SK-N-SH (cell line): ENCODE measurements at regions not wholly inside any gene's neighbourhood (a gene's known extent, or its start where the extent isn't known, plus 50 kb on each side); places are given as distances from the start of the nearest gene placed in this dataset.

ENCODE experiments used
- CTCF ChIA-PET: fragments of 300-600, 350-600 bp; formaldehyde crosslinking; extraction: SDS; loops from one replicate; lab custom pipeline; 2021; lab: Yijun Ruan, JAX
- POLR2A ChIA-PET: fragments of 350-600 bp; sonication (Branson Sonifier 250); formaldehyde crosslinking; extraction: SDS; loops from one replicate; lab custom pipeline; 2020; ENCODE audit warnings: antibody characterized with exemption, inconsistent platforms; lab: Yijun Ruan, JAX
- DNase-seq: peaks from one replicate; pipeline ENCODE4 v3.0.0; 2012
- H2AFZ ChIP-seq: fragments of 200-600 bp; sonication (generic); 2 replicates; pipeline ENCODE4 v1.8.1; 2016; ENCODE audit warnings: antibody characterized with exemption, mild to moderate bottlenecking, low read depth
- H3F3A ChIP-seq: fragments of 200-600 bp; sonication (generic); replicated peaks from 2 replicates; pipeline ENCODE3; 2016; ENCODE audit warnings: antibody characterized with exemption, mild to moderate bottlenecking; ENCODE audit not compliant: insufficient read depth
- H3K27ac ChIP-seq, 2 experiments: fragments of 200-500 bp in 1 of 2; fragments of 200-600 bp in 1 of 2; sonication (Bioruptor generic) in 1 of 2; sonication (generic), shearing (Covaris generic) in 1 of 2; 2 replicates each; pipeline versions ENCODE4 v1.5.1 to v1.6.1; 2014 to 2016; ENCODE audit warnings: low read depth in 2 of 2, inconsistent platforms in 1 of 2, low read length in 1 of 2, mild to moderate bottlenecking in 1 of 2, mixed read lengths in 1 of 2
- H3K27me3 ChIP-seq: fragments of 200-600 bp; sonication (generic), shearing (Covaris generic); 2 replicates; pipeline ENCODE4 v1.6.1; 2016; ENCODE audit warnings: mixed run types; ENCODE audit not compliant: insufficient read depth
- H3K36me3 ChIP-seq, 2 experiments: fragments of 200-500 bp in 1 of 2; fragments of 200-600 bp in 1 of 2; sonication (Bioruptor generic) in 1 of 2; sonication (generic) in 1 of 2; replicated peaks in 1 of 2; 2 replicates each; pipeline versions ENCODE3 to v1.5.1; 2014 to 2016; ENCODE audit warnings: low read length in 1 of 2, mild to moderate bottlenecking in 1 of 2; ENCODE audit not compliant: insufficient read depth in 2 of 2, control insufficient read depth in 1 of 2
- H3K4me1 ChIP-seq, 2 experiments: fragments of 200-500 bp in 1 of 2; fragments of 200-600 bp in 1 of 2; sonication (Bioruptor generic) in 1 of 2; sonication (generic), shearing (Covaris generic) in 1 of 2; 2 replicates each; pipeline versions ENCODE4 v1.5.1 to v1.6.1; 2014 to 2016; ENCODE audit warnings: low read depth in 1 of 2, low read length in 1 of 2, mixed run types in 1 of 2; ENCODE audit not compliant: insufficient read depth in 2 of 2, control insufficient read depth in 1 of 2
- H3K4me2 ChIP-seq: fragments of 200-600 bp; sonication (generic), shearing (Covaris generic); 2 replicates; pipeline ENCODE4 v1.6.1; 2017; ENCODE audit warnings: mixed run types
- H3K4me3 ChIP-seq, 2 experiments: fragments of 200-500 bp in 1 of 2; fragments of 200-600 bp in 1 of 2; sonication (Bioruptor generic) in 1 of 2; sonication (generic), shearing (Covaris generic) in 1 of 2; 2 replicates each; pipeline versions ENCODE4 v1.5.1 to v1.8.1; 2014 to 2016; ENCODE audit warnings: low read depth in 2 of 2, inconsistent platforms in 1 of 2, low read length in 1 of 2, mild to moderate bottlenecking in 1 of 2, mixed read lengths in 1 of 2, moderate library complexity in 1 of 2
- H3K79me2 ChIP-seq: fragments of 200-600 bp; sonication (generic); 2 replicates; pipeline ENCODE4 v1.8.1; 2017; ENCODE audit warnings: mild to moderate bottlenecking; ENCODE audit not compliant: insufficient read depth
- H3K9ac ChIP-seq: fragments of 200-600 bp; sonication (generic); 2 replicates; pipeline ENCODE4 v1.6.1; 2017; ENCODE audit warnings: mixed run types
- H3K9me2 ChIP-seq: fragments of 200-600 bp; sonication (generic); 2 replicates; pipeline ENCODE4 v1.6.1; 2017; ENCODE audit warnings: mixed run types
- H3K9me3 ChIP-seq: fragments of 200-600 bp; sonication (generic); 2 replicates; pipeline ENCODE4 v1.6.1; 2017; ENCODE audit warnings: mixed run types, mild to moderate bottlenecking, moderate library complexity
- H4K20me1 ChIP-seq: fragments of 200-600 bp; sonication (generic); 2 replicates; pipeline ENCODE4 v1.6.1; 2017; ENCODE audit warnings: mild to moderate bottlenecking, mixed run types; ENCODE audit not compliant: insufficient read depth
- CHD2 ChIP-seq: fragments of 150-350 bp; IDR thresholded peaks from 2 replicates; pipeline ENCODE4 v1.6.1; 2018; ENCODE audit warnings: low read length; ENCODE audit not compliant: partially characterized antibody
- EZH2phosphoT487 ChIP-seq: fragments of 200-600 bp; sonication (generic); IDR thresholded peaks from 2 replicates; pipeline ENCODE4 v1.6.1; 2017; ENCODE audit warnings: low read depth, mixed run types, mild to moderate bottlenecking, antibody characterized with exemption, moderate library complexity, borderline replicate concordance
- FOXJ3 ChIP-seq: sonication (generic); formaldehyde crosslinking; IDR thresholded peaks from 2 replicates; pipeline ENCODE4 v1.5.1; 2020; ENCODE audit warnings: mild to moderate bottlenecking, missing genetic modification reagents
- FOXM1 ChIP-seq: IDR thresholded peaks from 2 replicates; pipeline ENCODE4 v1.4.0; 2012; ENCODE audit warnings: low read depth, mild to moderate bottlenecking
- GATA2 ChIP-seq: sonication (generic); formaldehyde crosslinking; IDR thresholded peaks from 2 replicates; pipeline ENCODE4 v1.5.0; 2020; ENCODE audit warnings: mild to moderate bottlenecking, missing genetic modification reagents
- JUND ChIP-seq: IDR thresholded peaks from 2 replicates; pipeline ENCODE4 v1.4.0; 2012
- MXI1 ChIP-seq: IDR thresholded peaks from 2 replicates; pipeline ENCODE4 v1.6.1; 2012; ENCODE audit warnings: mild to moderate bottlenecking, low read depth, low read length, improper control_type of control experiment
- NFIC ChIP-seq: IDR thresholded peaks from 2 replicates; pipeline ENCODE4 v1.4.0; 2012; ENCODE audit warnings: borderline replicate concordance
- POLR2AphosphoS5 ChIP-seq: IDR thresholded peaks from 2 replicates; pipeline ENCODE4 v1.6.1; 2012; ENCODE audit warnings: low read depth, low read length
- RAD21 ChIP-seq: IDR thresholded peaks from 2 replicates; pipeline ENCODE4 v1.6.1; 2012; ENCODE audit warnings: mild to moderate bottlenecking, low read length
- RCOR1 ChIP-seq: fragments of 150-350 bp; IDR thresholded peaks from 2 replicates; pipeline ENCODE4 v1.6.1; 2017; ENCODE audit warnings: antibody characterized with exemption, low read length
- REST ChIP-seq: IDR thresholded peaks from 2 replicates; pipeline ENCODE4 v1.6.1; 2012; ENCODE audit warnings: mild to moderate bottlenecking, low read depth, low read length, moderate library complexity
- RXRA ChIP-seq: IDR thresholded peaks from 2 replicates; pipeline ENCODE4 v1.4.0; 2012; ENCODE audit warnings: low read depth, mild to moderate bottlenecking, borderline replicate concordance
- TAF1 ChIP-seq: IDR thresholded peaks from 2 replicates; pipeline ENCODE4 v1.6.1; 2012; ENCODE audit warnings: low read depth, mild to moderate bottlenecking, low read length, moderate library complexity, borderline replicate concordance
- TCF12 ChIP-seq: IDR thresholded peaks from 2 replicates; pipeline ENCODE4 v1.4.0; 2012
- TEAD4 ChIP-seq: IDR thresholded peaks from 2 replicates; pipeline ENCODE4 v1.4.0; 2012; ENCODE audit warnings: mild to moderate bottlenecking, borderline replicate concordance; ENCODE audit not compliant: insufficient read depth
- WGBS: methylation state at CpG from one replicate; pipeline ENCODE4 v1.1.6; 2017; ENCODE audit warnings: low lambda C conversion rate; 5-methylcytosine and 5-hydroxymethylcytosine counted together
- TF ChIP-seq, protein P1 (sequence below): fragments of 150-350 bp; IDR thresholded peaks from 2 replicates; pipeline ENCODE4 v1.6.1; 2017; ENCODE audit warnings: antibody characterized with exemption, low read length, low read depth, borderline replicate concordance
- TF ChIP-seq, protein P2 (sequence below): IDR thresholded peaks from 2 replicates; pipeline ENCODE4 v1.4.0; 2012; ENCODE audit warnings: low read depth
- TF ChIP-seq, protein P3 (sequence below): fragments of 150-350 bp; IDR thresholded peaks from 2 replicates; pipeline ENCODE4 v1.6.1; 2016; ENCODE audit warnings: mild to moderate bottlenecking, low read depth, low read length
- TF ChIP-seq, protein P4 (sequence below): IDR thresholded peaks from 2 replicates; pipeline ENCODE4 v1.4.0; 2012; ENCODE audit warnings: low read depth, borderline replicate concordance

- TF ChIP-seq REST (no peak), RAD21 (no peak), GATA2 (CRISPR knock-in tag) (no peak), FOXJ3 (no peak), MXI1 (no peak)
Measured at GRCh38 chr1:177862916-177863315, 106.9 kb downstream of the SEC16B start (continued).

DNA sequence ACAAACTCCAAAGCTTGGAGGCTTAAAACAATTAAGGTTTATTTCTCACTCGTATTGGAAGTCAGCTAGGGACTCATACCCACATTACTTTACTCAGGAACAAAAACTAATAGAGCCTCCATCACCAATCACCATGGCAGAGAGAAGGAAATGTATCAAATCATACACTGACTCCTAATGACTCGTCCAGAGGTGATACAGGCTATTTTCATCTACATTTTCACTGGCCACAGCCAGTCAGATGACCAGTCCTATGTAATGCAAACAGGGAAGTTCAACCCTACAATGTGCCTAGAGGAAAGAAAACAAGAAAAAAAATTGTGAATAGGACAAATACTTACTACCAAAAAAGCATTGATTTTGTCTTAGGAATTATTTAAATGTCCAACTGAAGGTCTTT, 110.3 kb downstream of the SEC16B start:
- Histone ChIP-seq H3K27me3 (no peaks in the 10 kb centered on the region), H2AFZ (no peak overlapping the region), H3K36me3 (no peaks in the 10 kb centered on the region), H3F3A (no peaks in the 10 kb centered on the region), H3K27ac (no peak overlapping the region), H3K9me3 (no peaks in the 10 kb centered on the region), H3K4me3 (no peak overlapping the region; a peak in 1 of 4 replicates), H3K4me1 (no peaks in the 10 kb centered on the region; a peak in 1 of 4 replicates), H3K4me2 (no peak overlapping the region), H3K9ac (no peak overlapping the region), H3K9me2 (no peaks in the 10 kb centered on the region)
- DNase-seq = no peak
- CTCF ChIA-PET = no interaction called here
- TF ChIP-seq NFIC (no peak), RXRA (no peak), TEAD4 (no peak)
- TF ChIP-seq, all 33 proteins: peak for 0
- Histone ChIP-seq H4K20me1 (no peaks in the 10 kb centered on the region), H3K79me2 (no peaks in the 10 kb centered on the region)
- POLR2A ChIA-PET = no interaction called here
- 3% methylated on average over 2 of the region's 2 CpGs for WGBS

DNA sequence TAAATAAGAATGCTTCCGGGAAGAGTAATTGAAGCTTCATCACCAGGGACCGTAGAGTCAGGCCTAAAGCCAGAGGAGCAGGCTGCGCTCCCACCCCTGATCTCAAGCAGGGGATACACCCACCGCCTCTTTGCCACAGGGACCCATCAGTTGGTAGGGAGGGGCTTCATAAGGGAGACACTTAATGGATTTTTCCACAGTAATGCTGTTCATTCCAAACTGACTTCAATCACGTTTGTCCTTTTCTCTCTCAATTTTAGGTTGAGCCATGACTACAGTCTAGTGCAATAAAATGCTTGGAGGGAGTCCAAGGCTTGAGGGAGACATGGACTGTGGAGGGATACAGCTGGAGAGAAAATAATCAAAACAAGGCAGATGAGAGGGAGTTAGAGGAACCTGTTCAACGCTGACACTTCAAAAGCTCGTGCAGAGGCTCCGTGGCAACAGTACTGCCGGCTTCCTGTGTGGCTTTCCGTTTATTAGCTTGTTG, 111.5 kb downstream of the SEC16B start:
- Histone ChIP-seq H3K9me2 (no peaks in the 10 kb centered on the region), H3K27ac (no peak overlapping the region), H3K4me3 (no peak overlapping the region), H3F3A (no peaks in the 10 kb centered on the region), H3K9me3 (no peaks in the 10 kb centered on the region), H4K20me1 (no peaks in the 10 kb centered on the region), H3K79me2 (no peaks in the 10 kb centered on the region), H3K4me1 (no peaks in the 10 kb centered on the region; a peak in 1 of 4 replicates), H2AFZ (no peak overlapping the region), H3K4me2 (no peak overlapping the region), H3K9ac (no peak overlapping the region), H3K27me3 (no peaks in the 10 kb centered on the region), H3K36me3 (no peaks in the 10 kb centered on the region)
- ChIA-PET CTCF (no interaction called here), POLR2A (no interaction called here)
- WGBS = 34% methylated on average over 10 of the region's 10 CpGs
- no peak for DNase-seq
- no peak for TF ChIP-seq CHD2
- TF ChIP-seq, protein P1, sequence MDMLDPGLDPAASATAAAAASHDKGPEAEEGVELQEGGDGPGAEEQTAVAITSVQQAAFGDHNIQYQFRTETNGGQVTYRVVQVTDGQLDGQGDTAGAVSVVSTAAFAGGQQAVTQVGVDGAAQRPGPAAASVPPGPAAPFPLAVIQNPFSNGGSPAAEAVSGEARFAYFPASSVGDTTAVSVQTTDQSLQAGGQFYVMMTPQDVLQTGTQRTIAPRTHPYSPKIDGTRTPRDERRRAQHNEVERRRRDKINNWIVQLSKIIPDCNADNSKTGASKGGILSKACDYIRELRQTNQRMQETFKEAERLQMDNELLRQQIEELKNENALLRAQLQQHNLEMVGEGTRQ = no peak
- TF ChIP-seq TAF1 = no peak
- no peak for TF ChIP-seq MXI1
- no peak for TF ChIP-seq EZH2phosphoT487
- no peak for TF ChIP-seq JUND
- TF ChIP-seq POLR2AphosphoS5 = no peak
- TF ChIP-seq TEAD4 = no peak
- TF ChIP-seq RAD21 = no peak
- TF ChIP-seq FOXM1 = no peak
- TF ChIP-seq TCF12 = no peak
- TF ChIP-seq NFIC = no peak
- no peak for TF ChIP-seq RCOR1
- TF ChIP-seq, protein P2, sequence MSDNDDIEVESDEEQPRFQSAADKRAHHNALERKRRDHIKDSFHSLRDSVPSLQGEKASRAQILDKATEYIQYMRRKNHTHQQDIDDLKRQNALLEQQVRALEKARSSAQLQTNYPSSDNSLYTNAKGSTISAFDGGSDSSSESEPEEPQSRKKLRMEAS = no peak
- TF ChIP-seq FOXJ3 = no peak
- TF ChIP-seq, protein P3, sequence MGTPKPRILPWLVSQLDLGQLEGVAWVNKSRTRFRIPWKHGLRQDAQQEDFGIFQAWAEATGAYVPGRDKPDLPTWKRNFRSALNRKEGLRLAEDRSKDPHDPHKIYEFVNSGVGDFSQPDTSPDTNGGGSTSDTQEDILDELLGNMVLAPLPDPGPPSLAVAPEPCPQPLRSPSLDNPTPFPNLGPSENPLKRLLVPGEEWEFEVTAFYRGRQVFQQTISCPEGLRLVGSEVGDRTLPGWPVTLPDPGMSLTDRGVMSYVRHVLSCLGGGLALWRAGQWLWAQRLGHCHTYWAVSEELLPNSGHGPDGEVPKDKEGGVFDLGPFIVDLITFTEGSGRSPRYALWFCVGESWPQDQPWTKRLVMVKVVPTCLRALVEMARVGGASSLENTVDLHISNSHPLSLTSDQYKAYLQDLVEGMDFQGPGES = no peak
- TF ChIP-seq, protein P4, sequence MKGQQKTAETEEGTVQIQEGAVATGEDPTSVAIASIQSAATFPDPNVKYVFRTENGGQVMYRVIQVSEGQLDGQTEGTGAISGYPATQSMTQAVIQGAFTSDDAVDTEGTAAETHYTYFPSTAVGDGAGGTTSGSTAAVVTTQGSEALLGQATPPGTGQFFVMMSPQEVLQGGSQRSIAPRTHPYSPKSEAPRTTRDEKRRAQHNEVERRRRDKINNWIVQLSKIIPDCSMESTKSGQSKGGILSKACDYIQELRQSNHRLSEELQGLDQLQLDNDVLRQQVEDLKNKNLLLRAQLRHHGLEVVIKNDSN = no peak
